ENCODE measurements at regions not wholly inside any gene's neighbourhood (a gene's known extent, or its start where the extent isn't known, plus 50 kb on each side); places are given as distances from the start of the nearest gene placed in this dataset.

- TF ChIP-seq, protein P1, sequence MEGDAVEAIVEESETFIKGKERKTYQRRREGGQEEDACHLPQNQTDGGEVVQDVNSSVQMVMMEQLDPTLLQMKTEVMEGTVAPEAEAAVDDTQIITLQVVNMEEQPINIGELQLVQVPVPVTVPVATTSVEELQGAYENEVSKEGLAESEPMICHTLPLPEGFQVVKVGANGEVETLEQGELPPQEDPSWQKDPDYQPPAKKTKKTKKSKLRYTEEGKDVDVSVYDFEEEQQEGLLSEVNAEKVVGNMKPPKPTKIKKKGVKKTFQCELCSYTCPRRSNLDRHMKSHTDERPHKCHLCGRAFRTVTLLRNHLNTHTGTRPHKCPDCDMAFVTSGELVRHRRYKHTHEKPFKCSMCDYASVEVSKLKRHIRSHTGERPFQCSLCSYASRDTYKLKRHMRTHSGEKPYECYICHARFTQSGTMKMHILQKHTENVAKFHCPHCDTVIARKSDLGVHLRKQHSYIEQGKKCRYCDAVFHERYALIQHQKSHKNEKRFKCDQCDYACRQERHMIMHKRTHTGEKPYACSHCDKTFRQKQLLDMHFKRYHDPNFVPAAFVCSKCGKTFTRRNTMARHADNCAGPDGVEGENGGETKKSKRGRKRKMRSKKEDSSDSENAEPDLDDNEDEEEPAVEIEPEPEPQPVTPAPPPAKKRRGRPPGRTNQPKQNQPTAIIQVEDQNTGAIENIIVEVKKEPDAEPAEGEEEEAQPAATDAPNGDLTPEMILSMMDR (conservative IDR thresholded peaks at IDR 0.05; ENCODE audit: low read length) = no peak
- no peak for TF ChIP-seq EZH2phosphoT487 (IDR thresholded peaks at IDR 0.05; ENCODE audit: borderline replicate concordance)
Observed at GRCh38 chr12:114838480-114838879, 154.5 kb upstream of the TBX3 start.

Measured in Loucy (cell line).